OCI-M2 (cell line): ENCODE measurements at regions not wholly inside any gene's neighbourhood (a gene's known extent, or its start where the extent isn't known, plus 50 kb on each side); places are given as distances from the start of the nearest gene placed in this dataset.
"Not testable (repeated sequence)": the region's sequence is repeated elsewhere in the genome, so short reads cannot be mapped to it uniquely, and the experiment has no call there.

Source experiments
- DNase-seq: peaks from one replicate; lab custom pipeline; 2025; ENCODE audit not compliant: unreplicated experiment; lab: John Stamatoyannopoulos, UW

GRCh38 chr21:27814226-27814625 lies 847.3 kb upstream of the ADAMTS5 start:
- DNase-seq: no peak

GRCh38 chr21:27813750-27814149 lies 846.9 kb upstream of the ADAMTS5 start:
- DNase-seq: no peak

- DNase-seq: no peak
These were observed 846.5 kb upstream of the ADAMTS5 start for GRCh38 chr21:27813344-27813743.

- no peak for DNase-seq
These were observed 845.4 kb upstream of the ADAMTS5 start for GRCh38 chr21:27812279-27812678.

- no peak for DNase-seq
These were observed 842.0 kb upstream of the ADAMTS5 start for GRCh38 chr21:27808923-27809322.

- DNase-seq: no peak
These were observed 840.7 kb upstream of the ADAMTS5 start for GRCh38 chr21:27807596-27807995.

- no peak for DNase-seq
These were observed 839.4 kb upstream of the ADAMTS5 start for GRCh38 chr21:27806281-27806680.

- DNase-seq: no peak
These were observed 838.8 kb upstream of the ADAMTS5 start for GRCh38 chr21:27805696-27806095.

GRCh38 chr21:27804515-27804914 lies 837.6 kb upstream of the ADAMTS5 start:
- DNase-seq: no peak

GRCh38 chr21:27803571-27803970 lies 836.7 kb upstream of the ADAMTS5 start:
- no peak for DNase-seq

GRCh38 chr21:27802816-27803475 lies 836.1 kb upstream of the ADAMTS5 start:
- no peak for DNase-seq

GRCh38 chr21:27799861-27800260 lies 833.0 kb upstream of the ADAMTS5 start:
- no peak for DNase-seq

- DNase-seq: no peak
These were observed 829.2 kb upstream of the ADAMTS5 start for GRCh38 chr21:27796106-27796505.

GRCh38 chr21:27795418-27795817 lies 828.5 kb upstream of the ADAMTS5 start:
- no peak for DNase-seq

GRCh38 chr21:27793901-27794300 lies 827.0 kb upstream of the ADAMTS5 start:
- no peak for DNase-seq

- DNase-seq: no peak
These were observed 820.2 kb upstream of the ADAMTS5 start for GRCh38 chr21:27787046-27787445.

GRCh38 chr21:27779606-27780005 lies 812.7 kb upstream of the ADAMTS5 start:
- no peak for DNase-seq

GRCh38 chr21:27776925-27777553 lies 810.2 kb upstream of the ADAMTS5 start:
- no peak for DNase-seq

GRCh38 chr21:27772816-27773215 lies 805.9 kb upstream of the ADAMTS5 start:
- DNase-seq: no peak

GRCh38 chr21:27771938-27772483 lies 805.1 kb upstream of the ADAMTS5 start:
- no peak for DNase-seq

- DNase-seq: no peak
These were observed 802.9 kb upstream of the ADAMTS5 start for GRCh38 chr21:27769763-27770162.

- not testable (repeated sequence) for DNase-seq
These were observed 801.3 kb upstream of the ADAMTS5 start for GRCh38 chr21:27768046-27768637.
